ENCODE measurements at regions not wholly inside any gene's neighbourhood (a gene's known extent, or its start where the extent isn't known, plus 50 kb on each side); places are given as distances from the start of the nearest gene placed in this dataset.

DNA sequence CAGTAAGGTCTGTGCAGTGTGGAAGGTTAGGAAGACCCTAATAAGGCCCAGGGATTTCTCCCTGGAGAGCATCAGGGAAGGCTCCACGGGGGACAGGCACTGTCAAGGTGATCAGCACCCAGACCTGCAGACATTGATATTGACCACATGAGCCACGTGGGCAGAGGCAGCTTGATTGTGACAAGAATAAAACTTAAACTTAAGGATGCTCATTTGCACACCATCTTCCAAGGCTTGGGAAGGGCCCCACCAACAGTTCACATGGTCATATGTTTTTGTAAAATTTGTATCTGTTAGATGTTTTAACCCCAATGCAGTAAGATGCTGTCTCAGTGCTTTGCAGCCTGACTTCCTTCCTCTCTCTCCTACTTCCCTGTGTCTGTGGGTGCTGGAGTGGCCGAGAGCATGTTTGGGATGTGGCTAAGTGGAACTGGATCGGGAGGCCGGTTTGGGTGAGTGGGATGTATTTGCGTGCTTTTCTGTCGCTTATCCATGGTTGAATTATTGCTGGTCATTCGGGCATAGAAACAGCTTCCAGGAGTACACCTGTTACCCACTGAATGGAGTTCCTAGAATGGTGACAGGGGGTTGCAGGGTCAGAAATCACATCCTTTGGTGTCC, 49.8 kb upstream of the OLIG2 start:
- no peak for TF ChIP-seq HDGF (IDR thresholded peaks at IDR 0.05; ENCODE audit: borderline replicate concordance)
- no peak for TF ChIP-seq SP1 (IDR thresholded peaks at IDR 0.05)
- TF ChIP-seq CTBP1 (IDR thresholded peaks at IDR 0.05; ENCODE audit: borderline replicate concordance) = no peak
- no peak for TF ChIP-seq TARDBP (IDR thresholded peaks at IDR 0.05)
